ENCODE measurements at regions not wholly inside any gene's neighbourhood (a gene's known extent, or its start where the extent isn't known, plus 50 kb on each side); places are given as distances from the start of the nearest gene placed in this dataset.
"Not testable (repeated sequence)": the region's sequence is repeated elsewhere in the genome, so short reads cannot be mapped to it uniquely, and the experiment has no call there.

DNA sequence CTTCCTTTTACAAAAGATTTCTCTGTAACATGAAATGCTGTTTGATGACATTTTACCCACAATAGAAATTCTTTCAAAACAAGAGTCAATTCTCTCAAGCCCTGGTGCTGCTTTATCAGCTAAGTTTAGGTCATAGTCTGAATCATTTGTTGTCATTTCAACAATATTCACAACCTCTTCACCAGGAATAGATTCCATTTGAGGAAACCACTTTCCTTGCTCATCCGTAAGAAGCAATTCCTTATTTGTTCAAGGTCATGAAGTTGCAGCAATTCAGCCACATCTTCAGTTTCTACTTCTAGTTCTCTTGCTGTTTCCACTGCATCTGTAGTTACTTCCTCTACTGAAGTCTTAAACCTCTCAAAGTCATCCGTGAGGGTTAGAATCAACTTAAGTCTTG is 315.3 kb downstream of the TYW1 start:
- H3K27ac ChIP-seq: no peak overlapping the region

DNA sequence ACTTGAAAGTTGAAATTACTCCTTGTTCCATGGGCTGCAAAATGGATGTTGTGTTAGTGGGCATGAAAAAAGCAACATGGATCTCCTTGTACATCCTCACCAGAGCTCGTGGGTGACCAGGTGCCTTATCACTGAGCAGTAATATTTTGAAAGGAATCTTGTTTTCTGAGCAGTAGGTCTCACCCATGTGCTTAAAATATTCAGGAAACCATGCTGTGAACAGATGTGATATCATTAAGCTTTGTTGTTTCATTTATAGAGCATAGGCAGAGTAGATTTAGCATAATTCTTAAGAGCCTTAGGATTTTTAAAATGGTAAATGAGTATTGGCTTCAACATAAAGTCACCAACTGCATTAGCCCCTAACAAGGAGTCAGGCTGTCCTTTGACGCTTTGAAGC is 316.6 kb downstream of the TYW1 start:
- H3K27me3 ChIP-seq: no peaks in the 10 kb centered on the region
- peaks cover 8 to 100% of the 10 kb centered on the region in 2 donors for H3K36me3 ChIP-seq
- H3K27ac ChIP-seq: no peak overlapping the region
- no peak for ATAC-seq
- WGBS, 2 donors (ENCODE audit: low coverage in 1 of 2): 91 to 94% methylated on average over 2 of the region's 2 CpGs
- TF ChIP-seq POLR2A (IDR thresholded peaks at IDR 0.05) (no peak), POLR2AphosphoS5 (IDR thresholded peaks at IDR 0.05) (no peak), EP300 (IDR thresholded peaks at IDR 0.05) (no peak)
- TF ChIP-seq, protein P1, sequence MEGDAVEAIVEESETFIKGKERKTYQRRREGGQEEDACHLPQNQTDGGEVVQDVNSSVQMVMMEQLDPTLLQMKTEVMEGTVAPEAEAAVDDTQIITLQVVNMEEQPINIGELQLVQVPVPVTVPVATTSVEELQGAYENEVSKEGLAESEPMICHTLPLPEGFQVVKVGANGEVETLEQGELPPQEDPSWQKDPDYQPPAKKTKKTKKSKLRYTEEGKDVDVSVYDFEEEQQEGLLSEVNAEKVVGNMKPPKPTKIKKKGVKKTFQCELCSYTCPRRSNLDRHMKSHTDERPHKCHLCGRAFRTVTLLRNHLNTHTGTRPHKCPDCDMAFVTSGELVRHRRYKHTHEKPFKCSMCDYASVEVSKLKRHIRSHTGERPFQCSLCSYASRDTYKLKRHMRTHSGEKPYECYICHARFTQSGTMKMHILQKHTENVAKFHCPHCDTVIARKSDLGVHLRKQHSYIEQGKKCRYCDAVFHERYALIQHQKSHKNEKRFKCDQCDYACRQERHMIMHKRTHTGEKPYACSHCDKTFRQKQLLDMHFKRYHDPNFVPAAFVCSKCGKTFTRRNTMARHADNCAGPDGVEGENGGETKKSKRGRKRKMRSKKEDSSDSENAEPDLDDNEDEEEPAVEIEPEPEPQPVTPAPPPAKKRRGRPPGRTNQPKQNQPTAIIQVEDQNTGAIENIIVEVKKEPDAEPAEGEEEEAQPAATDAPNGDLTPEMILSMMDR (IDR thresholded peaks at IDR 0.05): no peak
- no peaks in the 10 kb centered on the region for H3K4me1 ChIP-seq
- H3K4me3 ChIP-seq: no peak overlapping the region
- no peaks in the 10 kb centered on the region for H3K9me3 ChIP-seq

More for the DNA sequence above, 315.3 kb downstream of the TYW1 start:
- H3K27me3 ChIP-seq: no peaks in the 10 kb centered on the region
- TF ChIP-seq EP300 (IDR thresholded peaks at IDR 0.05): no peak
- TF ChIP-seq POLR2A (IDR thresholded peaks at IDR 0.05): no peak
- TF ChIP-seq POLR2AphosphoS5 (IDR thresholded peaks at IDR 0.05): no peak
- TF ChIP-seq, protein P1 (IDR thresholded peaks at IDR 0.05): no peak
- H3K9me3 ChIP-seq: no peaks in the 10 kb centered on the region
- no peaks in the 10 kb centered on the region for H3K4me1 ChIP-seq
- H3K4me3 ChIP-seq: no peak overlapping the region
- 57 to 95% methylated on average over 2 of the region's 2 CpGs for WGBS, 2 donors (ENCODE audit: low coverage in 1 of 2)
- no peak for ATAC-seq
- H3K36me3 ChIP-seq: peaks cover 8 to 100% of the 10 kb centered on the region in 2 donors

DNA sequence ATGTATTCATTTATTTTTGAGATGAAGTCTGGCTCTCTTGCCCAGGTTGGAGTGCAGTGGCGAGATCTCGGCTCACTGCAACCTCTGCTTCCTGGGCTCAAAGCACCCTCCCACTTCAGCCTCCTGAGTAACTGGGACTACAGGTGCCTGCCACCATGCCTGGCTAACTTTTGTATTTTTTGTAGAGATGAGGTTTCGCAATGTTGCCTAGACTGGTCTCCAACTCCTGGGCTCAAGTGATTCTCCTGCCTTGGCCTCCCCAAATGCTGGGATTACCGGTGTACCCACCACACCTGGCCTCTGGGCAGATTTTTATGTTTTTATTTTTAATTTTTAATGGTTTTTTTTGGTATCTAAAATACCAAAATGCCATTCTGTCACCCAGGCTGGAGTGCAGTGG is 320.3 kb downstream of the TYW1 start:
- not testable (repeated sequence) for ATAC-seq, H3K27ac ChIP-seq, H3K9me3 ChIP-seq, H3K27me3 ChIP-seq, H3K4me1 ChIP-seq, H3K4me3 ChIP-seq
- WGBS, 2 donors (ENCODE audit: low coverage in 1 of 2): 98% methylated on average over 4 of the region's 4 CpGs; no CpG with 5 or more reads in 1 of the 2 donors
- H3K36me3 ChIP-seq: peaks cover 0 to 92% of the 10 kb centered on the region in 2 donors

DNA sequence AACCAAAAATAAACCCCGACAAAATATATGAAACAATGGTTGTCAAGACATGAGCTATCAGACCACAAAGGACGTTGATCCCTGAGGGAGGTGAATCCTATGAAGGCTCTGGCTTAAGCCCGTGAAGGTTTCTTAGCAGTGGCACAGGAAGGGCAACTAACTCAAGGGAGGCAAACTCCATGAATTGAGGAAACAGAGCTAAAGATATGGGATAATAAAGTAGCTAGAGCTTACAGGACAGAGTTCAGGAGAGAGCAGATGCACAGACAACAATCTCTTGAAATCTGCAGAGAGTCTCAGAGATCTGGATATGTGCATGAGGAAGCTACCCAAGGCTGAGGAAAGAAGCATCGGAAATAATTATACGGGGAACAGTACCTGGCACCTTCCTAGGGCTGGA is 331.6 kb downstream of the TYW1 start:
- not testable (repeated sequence) for ATAC-seq

DNA sequence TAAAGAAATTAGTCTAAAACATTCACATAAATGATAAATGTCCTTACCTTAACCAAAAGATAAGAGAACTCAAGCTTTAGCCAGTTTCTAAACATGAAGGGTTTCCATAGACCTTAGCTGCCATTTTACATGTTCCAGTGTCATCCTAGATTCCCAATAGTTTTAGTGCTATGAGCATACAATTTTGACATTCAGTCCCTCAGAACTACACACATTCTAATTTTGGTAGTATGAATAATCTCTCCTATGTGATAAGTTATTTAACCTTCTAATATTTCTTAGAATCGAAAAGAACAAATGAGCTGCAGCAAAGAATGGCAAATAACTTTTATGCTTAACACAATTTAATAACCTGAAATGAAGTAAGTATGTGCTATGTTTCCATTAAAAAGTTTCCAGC is 338.5 kb downstream of the TYW1 start:
- ATAC-seq: not testable (repeated sequence)

More for the DNA sequence above, 331.6 kb downstream of the TYW1 start:
- H3K36me3 ChIP-seq, H3K9me3 ChIP-seq, H3K27me3 ChIP-seq, H3K27ac ChIP-seq, H3K4me1 ChIP-seq, H3K4me3 ChIP-seq: not testable (repeated sequence)
- WGBS, 2 donors (ENCODE audit: low coverage in 1 of 2): 64 to 100% methylated on average over 1 to 4 of the region's 5 CpGs

DNA sequence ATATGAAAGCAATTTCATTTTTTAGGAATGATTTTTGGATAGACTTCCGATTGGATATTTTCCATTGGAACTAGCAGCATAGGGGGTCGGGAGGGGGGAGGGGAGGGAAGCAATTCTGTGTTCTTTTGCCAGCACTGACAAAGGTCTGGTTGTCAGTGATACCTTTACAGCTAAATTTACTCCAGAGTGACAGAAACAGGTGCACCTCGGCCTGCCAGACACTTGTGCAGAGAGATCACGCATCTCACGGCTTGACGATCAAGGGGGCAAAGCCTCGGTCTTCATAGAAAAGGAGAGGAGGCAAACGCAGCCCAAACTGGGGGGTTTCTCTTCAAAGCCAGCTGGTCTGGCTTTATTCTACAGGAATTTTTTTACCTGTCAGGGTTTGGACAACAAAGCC is 339.0 kb downstream of the TYW1 start:
- H3K4me1 ChIP-seq, H3K27me3 ChIP-seq, H3K9me3 ChIP-seq, H3K4me3 ChIP-seq, ATAC-seq, H3K27ac ChIP-seq: not testable (repeated sequence)
- H3K36me3 ChIP-seq: peaks cover 6 to 15% of the 10 kb centered on the region in 2 donors
- no CpG with 5 or more reads among the region's 8 CpGs for WGBS, 2 donors (ENCODE audit: low coverage in 1 of 2)

More for the DNA sequence above, 338.5 kb downstream of the TYW1 start:
- not testable (repeated sequence) for H3K27me3 ChIP-seq, H3K9me3 ChIP-seq, H3K4me3 ChIP-seq, H3K4me1 ChIP-seq, H3K27ac ChIP-seq
- WGBS, 2 donors (ENCODE audit: low coverage in 1 of 2): 100% methylated on average over 1 of the region's 1 CpG; no CpG with 5 or more reads in 1 of the 2 donors
- H3K36me3 ChIP-seq: peaks cover 6 to 10% of the 10 kb centered on the region in 2 donors

DNA sequence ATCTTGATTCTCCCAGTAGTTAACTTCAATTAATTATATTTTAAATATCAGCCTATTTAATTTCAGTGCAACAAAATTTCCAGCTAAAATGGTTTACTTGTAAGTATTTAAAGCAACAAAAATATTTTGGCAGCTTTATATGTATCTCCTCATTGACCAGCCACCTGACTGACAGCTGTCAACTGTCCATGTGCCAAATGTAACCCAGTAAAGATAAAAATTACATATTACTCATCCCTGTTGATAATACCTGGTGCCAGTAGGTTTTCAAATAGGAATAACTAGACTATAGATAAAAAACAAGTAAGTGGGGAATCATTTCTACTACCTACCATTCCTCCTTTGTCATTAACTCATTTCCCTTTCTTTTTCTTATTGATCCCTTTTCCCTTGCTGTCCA is 341.9 kb downstream of the TYW1 start:
- not testable (repeated sequence) for H3K27ac ChIP-seq, H3K4me3 ChIP-seq, H3K9me3 ChIP-seq, ATAC-seq, H3K4me1 ChIP-seq, H3K27me3 ChIP-seq
- H3K36me3 ChIP-seq: peaks cover 6 to 32% of the 10 kb centered on the region in 2 donors

DNA sequence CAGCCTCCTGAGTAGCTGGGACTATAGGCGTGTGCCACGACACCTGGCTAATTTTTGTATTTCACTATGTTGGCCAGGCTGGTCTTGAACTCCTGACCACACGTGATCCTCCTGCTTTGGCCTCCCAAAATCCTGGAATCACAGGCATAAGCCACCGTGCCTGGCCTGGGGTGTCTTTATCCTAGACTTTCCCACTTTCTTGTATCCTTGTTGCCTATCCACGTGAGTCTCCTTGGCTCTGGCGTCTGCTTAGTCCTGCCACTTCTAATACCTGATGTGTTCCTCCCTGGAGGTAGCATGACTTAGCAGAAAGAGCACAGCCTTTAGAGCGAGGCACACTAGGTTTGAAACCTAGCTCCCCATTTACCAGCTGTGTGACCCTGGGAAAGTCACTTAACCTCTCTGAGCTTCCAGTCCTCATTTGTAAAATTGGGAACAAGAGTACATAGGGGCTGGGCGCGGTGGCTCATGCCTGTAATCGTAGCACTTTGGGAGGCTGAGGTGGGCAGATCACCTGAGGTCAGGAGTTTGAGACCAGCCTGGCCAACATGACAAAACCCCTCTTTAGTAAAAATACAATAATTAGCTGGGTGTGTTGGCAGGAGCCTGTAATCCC is 344.6 kb downstream of the TYW1 start:
- WGBS, 2 donors (ENCODE audit: low coverage in 1 of 2): 80 to 93% methylated on average over 1 to 10 of the region's 10 CpGs
- ATAC-seq: no peak
- peaks cover 6 to 52% of the 10 kb centered on the region in 2 donors for H3K36me3 ChIP-seq

More for the DNA sequence above, 344.6 kb downstream of the TYW1 start:
- no peaks in the 10 kb centered on the region for H3K4me1 ChIP-seq
- TF ChIP-seq POLR2AphosphoS5 (IDR thresholded peaks at IDR 0.05) (no peak), EP300 (IDR thresholded peaks at IDR 0.05) (no peak), POLR2A (IDR thresholded peaks at IDR 0.05) (no peak)
- TF ChIP-seq, protein P1 (IDR thresholded peaks at IDR 0.05): no peak
- H3K27ac ChIP-seq: no peak overlapping the region
- H3K9me3 ChIP-seq: peaks cover 0 to 9% (median 0%) of the 10 kb centered on the region in 3 donors
- no peak overlapping the region for H3K4me3 ChIP-seq
- no peaks in the 10 kb centered on the region for H3K27me3 ChIP-seq

Data from gastroesophageal sphincter (tissue), 4 donors.